ENCODE measurements at regions not wholly inside any gene's neighbourhood (a gene's known extent, or its start where the extent isn't known, plus 50 kb on each side); places are given as distances from the start of the nearest gene placed in this dataset.

DNA sequence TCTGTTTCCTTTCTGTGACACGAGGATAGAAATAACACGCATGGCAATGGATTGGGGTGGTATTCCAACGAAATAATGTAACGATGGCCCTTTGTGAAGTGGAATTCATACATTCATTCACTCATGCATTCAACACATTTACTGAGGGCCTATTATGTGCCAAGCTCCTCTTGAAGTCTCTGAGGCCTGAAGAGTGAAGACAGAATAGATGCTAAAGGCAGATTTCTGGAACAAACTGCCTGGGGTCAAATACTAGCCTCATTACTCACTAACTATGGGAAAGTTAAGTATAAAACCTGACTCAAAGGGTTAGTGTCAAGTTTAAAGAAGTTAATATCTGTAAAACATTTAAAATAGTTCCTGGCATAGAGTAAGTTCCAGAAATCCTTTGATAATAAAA lies 279.6 kb upstream of the SULF2 start:
- peaks cover 0 to 2% (median 1%) of the 10 kb centered on the region in 3 donors for H3K9me3 Mint-ChIP-seq
- H3K4me1 Mint-ChIP-seq, result peaks cover 0 to 8% (median 3%) of the 10 kb centered on the region in 3 donors
- H3K27ac Mint-ChIP-seq, result no peak overlapping the region
- H3K27me3 Mint-ChIP-seq, result peaks cover 2% of the 10 kb centered on the region
- H3K4me3 Mint-ChIP-seq, result no peak overlapping the region
- H3K36me3 Mint-ChIP-seq, result no peaks in the 10 kb centered on the region

DNA sequence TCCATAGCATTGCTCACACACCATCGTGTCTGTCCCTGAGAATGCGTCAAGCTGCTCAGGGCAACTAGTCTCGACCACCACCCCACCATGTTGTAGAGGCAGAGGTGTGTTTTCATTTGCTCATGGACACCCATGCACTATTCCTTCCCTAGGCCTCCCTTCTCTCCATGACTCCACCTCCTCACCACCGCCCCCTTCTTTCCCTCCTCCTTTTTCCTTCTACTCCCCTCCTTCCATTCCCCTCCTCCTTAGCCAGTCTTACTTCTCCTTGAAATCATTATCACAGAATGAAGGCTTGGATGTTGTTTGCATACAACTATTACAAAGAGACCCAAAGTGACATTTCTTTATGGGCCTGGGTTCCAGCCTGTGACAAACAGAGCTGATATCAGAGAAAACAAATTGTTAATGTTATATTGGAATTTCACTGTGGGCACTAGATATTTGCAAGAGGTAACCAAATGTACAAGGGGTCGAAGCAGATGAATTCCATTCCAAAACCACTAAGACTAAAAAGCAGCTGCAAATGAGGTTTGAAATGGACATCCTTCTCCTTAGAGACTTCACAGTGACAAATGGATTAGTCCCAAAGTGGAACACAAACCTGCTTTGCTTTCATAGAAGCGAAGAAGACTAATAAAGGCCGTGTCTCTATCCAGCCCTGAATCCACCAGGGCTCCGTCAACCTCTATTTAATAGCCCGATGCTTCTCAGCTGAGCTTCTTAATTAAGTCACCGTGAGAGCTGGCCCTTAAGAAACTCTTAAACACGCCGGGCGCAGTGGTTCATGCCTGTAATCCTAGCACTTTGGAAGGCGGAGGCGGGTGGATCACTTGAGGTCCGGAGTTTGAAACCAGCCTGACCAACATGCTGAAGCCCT lies 275.8 kb upstream of the SULF2 start:
- Mint-ChIP-seq H3K27ac (no peak overlapping the region), H3K4me1 (peaks cover 0 to 7% (median 3%) of the 10 kb centered on the region in 3 donors), H3K9me3 (peaks cover 0 to 6% (median 3%) of the 10 kb centered on the region in 3 donors)

DNA sequence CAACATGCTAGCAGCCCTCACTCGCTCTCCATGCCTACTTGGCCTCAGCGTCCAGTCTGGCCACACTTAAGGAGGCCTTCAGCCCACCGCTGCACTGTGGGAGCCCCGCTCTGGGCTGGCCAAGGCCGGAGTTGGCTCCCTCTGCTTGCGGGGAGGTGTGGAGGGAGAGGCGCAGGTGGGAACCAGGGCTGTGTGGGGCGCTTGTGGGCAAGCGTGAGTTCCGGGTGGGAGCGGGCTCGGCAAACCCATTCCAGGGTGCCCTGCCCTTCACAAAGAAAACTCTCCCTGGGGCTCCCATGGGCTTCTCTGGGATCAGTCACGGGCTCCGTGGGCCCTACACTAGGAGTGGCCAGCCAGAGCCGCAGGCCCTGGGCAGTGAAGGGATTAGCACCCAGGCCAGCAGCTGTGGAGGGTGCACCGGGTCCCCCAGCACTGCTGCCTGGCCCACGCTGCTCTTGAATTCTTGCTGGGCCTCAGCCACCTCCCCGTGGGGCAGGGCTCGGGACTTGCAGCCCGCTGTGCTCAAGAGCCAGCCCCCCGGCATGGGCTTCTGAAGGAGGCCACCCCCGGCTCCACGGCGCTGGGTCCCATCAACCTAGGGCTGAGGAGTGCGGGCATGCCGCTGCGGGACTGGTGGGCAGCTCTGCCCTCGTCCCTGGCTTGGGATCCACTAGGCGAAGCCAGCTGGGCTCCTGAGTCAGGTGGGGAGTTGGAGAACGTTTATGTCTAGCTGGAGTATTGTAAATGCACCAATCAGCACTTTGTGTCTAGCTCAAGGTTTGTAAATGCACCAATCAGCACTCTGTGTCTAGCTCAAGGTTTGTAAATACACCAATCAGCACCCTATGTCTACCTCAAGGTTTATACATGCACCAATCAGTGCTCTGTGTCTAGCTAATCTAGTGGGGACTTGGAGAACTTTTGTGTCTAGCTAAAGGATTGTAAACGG lies 273.6 kb upstream of the SULF2 start:
- Mint-ChIP-seq H3K9me3 (peaks cover 0 to 6% (median 3%) of the 10 kb centered on the region in 3 donors), H3K4me1 (no peaks in the 10 kb centered on the region), H3K4me3 (no peak overlapping the region), H3K36me3 (no peaks in the 10 kb centered on the region), H3K27me3 (peaks cover 12% of the 10 kb centered on the region), H3K27ac (no peak overlapping the region)

More for the DNA sequence above, 275.8 kb upstream of the SULF2 start:
- H3K36me3 Mint-ChIP-seq, result no peaks in the 10 kb centered on the region
- peaks cover 4% of the 10 kb centered on the region for H3K27me3 Mint-ChIP-seq
- peak overlapping the region in 1 of 4 donors; percentile 17 for H3K4me3 Mint-ChIP-seq

DNA sequence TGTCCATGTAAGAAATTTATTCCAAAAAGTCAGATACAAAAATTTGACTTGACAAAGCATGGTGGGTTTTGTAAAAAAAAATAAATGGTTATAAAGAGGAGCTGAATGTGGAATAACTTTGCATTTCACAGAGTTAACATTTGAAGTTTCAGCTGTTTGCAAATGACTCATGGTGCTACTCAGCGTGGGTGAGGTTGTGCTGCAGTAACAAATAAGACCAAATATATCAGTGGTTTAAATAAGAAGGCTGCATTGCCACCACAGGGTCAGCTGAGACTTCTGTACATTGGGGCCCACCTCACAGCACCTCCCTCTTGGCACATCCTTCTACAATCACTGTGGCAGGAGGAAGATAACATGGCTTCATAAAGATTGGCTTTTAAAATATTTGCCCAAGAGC lies 272.5 kb upstream of the SULF2 start:
- Mint-ChIP-seq H3K4me3 (no peak overlapping the region), H3K36me3 (no peaks in the 10 kb centered on the region), H3K27me3 (peaks cover 17% of the 10 kb centered on the region), H3K27ac (no peak overlapping the region), H3K4me1 (no peaks in the 10 kb centered on the region), H3K9me3 (peaks cover 0 to 6% (median 3%) of the 10 kb centered on the region in 3 donors)

DNA sequence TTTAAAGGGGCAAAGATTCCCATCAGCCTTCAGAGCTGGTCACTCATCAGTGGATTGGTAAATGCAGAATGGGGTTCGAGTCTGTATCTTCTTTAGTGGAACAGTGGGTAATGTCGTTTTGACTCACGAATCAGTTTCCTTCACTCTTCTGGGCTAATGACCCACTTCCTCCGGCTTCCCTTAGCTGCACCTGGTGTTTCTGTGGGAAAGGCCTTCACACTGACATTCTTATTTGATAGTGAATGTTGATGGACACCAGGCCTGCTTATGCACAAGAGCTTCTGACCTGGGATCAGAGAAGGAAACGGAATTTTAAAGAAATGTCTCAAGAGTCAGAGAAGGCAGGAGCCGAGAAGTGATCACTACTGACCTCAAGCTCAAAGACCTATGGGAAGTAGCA lies 272.0 kb upstream of the SULF2 start:
- Mint-ChIP-seq H3K9me3 (peaks cover 0 to 3% (median 3%) of the 10 kb centered on the region in 3 donors), H3K4me1 (no peaks in the 10 kb centered on the region), H3K4me3 (peak overlapping the region in 1 of 4 donors; percentile 60), H3K27me3 (peaks cover 17% of the 10 kb centered on the region), H3K27ac (peak overlapping the region in 1 of 3 donors; percentile 82), H3K36me3 (no peaks in the 10 kb centered on the region)

DNA sequence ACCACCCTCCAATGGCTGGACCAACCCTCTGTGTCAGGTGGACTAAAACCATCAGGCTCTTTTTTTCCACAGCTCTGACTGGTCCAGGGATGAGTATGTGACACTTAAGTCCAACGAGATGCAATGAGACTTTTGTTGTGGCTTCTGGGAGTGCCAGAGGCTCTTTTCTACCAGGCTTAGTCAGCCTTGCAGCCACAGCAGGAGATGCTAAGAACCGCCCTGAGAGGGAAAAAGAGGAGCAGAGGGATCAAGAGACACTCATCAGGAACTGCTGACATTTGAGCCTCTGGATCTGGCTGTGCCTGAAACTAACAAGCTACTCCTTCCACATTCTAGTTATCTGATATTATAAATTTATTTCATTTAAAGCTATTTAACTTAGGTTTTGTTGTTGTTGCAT lies 270.9 kb upstream of the SULF2 start:
- Mint-ChIP-seq H3K4me3 (no peak overlapping the region), H3K27me3 (peaks cover 17% of the 10 kb centered on the region), H3K27ac (no peak overlapping the region), H3K9me3 (peaks cover 2 to 3% (median 3%) of the 10 kb centered on the region in 3 donors), H3K4me1 (no peaks in the 10 kb centered on the region), H3K36me3 (no peaks in the 10 kb centered on the region)

DNA sequence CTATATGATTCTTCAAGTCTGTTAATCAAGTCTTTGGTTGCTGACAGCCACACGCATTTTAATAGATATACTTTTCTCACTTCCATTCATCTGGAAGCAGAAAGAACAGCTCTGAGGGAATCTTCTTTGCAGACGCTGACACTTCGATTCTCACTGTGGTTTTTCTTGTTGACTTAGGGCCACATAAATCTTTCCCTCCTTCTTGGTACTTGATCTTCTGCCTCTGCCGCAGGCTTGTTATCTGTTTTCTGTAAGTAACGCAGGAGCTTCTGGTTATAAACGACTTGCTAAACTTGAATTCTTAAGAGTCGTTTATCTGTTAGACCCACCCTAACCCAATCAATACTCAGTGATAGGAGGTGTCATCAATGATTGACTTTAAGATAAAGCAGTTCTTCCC lies 268.8 kb upstream of the SULF2 start:
- Mint-ChIP-seq H3K27ac (no peak overlapping the region), H3K4me1 (no peaks in the 10 kb centered on the region), H3K9me3 (peaks cover 7 to 9% (median 8%) of the 10 kb centered on the region in 3 donors), H3K4me3 (no peak overlapping the region), H3K36me3 (no peaks in the 10 kb centered on the region), H3K27me3 (peaks cover 17% of the 10 kb centered on the region)

DNA sequence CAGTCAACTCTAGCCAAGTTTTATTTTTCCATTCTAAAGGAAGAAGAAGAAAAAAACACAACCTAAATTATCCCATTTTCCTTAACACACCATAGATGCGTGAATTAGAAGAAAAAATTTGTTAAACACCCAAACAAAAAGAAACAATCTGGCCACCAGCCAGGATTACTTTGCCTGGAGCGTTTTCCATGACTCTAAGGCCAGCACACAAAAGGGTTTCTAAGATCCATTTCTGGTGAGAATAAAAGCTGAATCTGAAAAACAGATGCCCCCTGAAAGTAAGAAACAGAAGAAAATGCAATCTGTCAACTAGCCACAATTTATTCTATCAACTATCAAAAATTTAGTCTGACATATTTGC lies 267.2 kb upstream of the SULF2 start:
- no peaks in the 10 kb centered on the region for H3K36me3 Mint-ChIP-seq
- no peak overlapping the region for H3K4me3 Mint-ChIP-seq
- no peaks in the 10 kb centered on the region for H3K4me1 Mint-ChIP-seq
- H3K27me3 Mint-ChIP-seq, result peaks cover 16% of the 10 kb centered on the region
- H3K9me3 Mint-ChIP-seq, result peaks cover 6 to 11% (median 8%) of the 10 kb centered on the region in 3 donors
- no peak overlapping the region for H3K27ac Mint-ChIP-seq

DNA sequence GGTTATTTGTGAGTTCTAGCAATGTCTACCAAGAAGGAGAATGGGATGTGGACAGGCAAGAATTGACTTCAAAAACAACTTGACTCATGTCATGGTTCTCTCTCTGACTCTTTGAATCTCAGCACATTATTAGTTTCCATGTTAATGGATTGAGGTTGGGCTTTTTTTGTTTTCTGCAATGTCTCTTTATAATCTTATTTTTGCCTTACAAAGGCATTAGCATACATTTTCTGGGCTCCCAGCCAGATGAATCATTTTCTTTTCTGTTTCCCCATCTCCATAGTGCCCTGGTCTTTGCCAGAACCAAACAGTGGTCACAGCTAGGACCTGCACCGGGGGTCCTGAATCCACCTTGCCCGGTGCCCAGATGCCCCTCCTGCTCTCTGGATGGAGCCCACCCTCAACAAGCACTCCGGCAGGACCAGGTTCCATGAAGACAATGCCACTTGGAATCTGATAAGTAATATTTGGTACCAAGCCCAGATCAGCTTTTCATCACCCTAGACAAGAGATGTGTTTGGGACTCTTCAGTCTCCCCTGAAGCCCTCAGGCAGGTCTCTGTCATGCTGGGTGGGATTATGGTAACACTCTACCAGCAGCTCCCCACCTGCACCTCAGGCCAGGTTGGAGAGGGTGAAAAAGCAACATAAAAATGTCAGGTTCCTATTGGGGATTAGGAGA lies 266.7 kb upstream of the SULF2 start:
- Mint-ChIP-seq H3K4me1 (no peaks in the 10 kb centered on the region), H3K4me3 (no peak overlapping the region)

DNA sequence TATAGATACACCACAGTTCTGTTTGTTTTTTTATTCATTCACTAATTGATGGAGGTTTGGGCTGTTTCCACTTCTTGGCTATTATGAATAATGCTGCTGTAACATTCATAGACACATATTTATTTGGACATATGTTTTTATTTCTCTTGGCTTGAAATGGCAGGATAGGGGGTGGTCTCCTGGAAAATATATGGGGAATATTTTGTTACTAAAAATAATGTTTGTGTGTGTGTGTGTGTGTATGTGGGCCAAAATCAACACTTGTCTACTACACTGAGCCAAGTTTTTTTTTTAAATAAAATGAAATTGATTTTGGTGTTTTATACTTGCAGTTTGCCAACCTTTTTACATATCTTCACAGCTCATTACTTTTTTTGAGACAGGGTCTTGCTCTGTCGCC lies 264.4 kb upstream of the SULF2 start:
- Mint-ChIP-seq H3K27me3 (peaks cover 11% of the 10 kb centered on the region), H3K9me3 (peaks cover 4 to 11% (median 4%) of the 10 kb centered on the region in 3 donors), H3K27ac (no peak overlapping the region), H3K4me1 (no peaks in the 10 kb centered on the region), H3K4me3 (no peak overlapping the region), H3K36me3 (no peaks in the 10 kb centered on the region)

More for the DNA sequence above, 266.7 kb upstream of the SULF2 start:
- peaks cover 15% of the 10 kb centered on the region for H3K27me3 Mint-ChIP-seq
- H3K9me3 Mint-ChIP-seq, result peaks cover 4 to 11% (median 7%) of the 10 kb centered on the region in 3 donors
- H3K27ac Mint-ChIP-seq, result no peak overlapping the region
- no peaks in the 10 kb centered on the region for H3K36me3 Mint-ChIP-seq

DNA sequence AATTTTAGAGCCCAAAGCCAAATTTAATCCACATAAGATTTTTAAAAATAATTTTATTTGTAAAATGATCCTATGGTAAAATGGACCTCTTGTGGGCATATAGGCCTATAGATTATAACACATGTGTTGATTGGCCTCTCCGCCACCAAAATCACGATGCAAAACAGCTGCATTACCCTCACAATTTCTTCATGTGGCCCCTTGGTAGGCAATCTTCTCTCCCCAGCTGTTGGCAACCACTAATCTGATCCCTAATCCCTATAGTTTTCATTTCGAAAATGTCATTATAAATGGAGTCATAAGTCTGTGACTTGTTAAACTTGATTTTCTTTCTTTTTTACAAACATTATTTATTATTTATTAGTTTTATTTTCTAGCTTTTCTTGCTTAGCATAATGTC lies 263.9 kb upstream of the SULF2 start:
- Mint-ChIP-seq H3K27me3 (peaks cover 11% of the 10 kb centered on the region), H3K36me3 (no peaks in the 10 kb centered on the region), H3K27ac (no peak overlapping the region), H3K4me1 (no peaks in the 10 kb centered on the region), H3K9me3 (peaks cover 4 to 11% (median 4%) of the 10 kb centered on the region in 3 donors), H3K4me3 (no peak overlapping the region)

DNA sequence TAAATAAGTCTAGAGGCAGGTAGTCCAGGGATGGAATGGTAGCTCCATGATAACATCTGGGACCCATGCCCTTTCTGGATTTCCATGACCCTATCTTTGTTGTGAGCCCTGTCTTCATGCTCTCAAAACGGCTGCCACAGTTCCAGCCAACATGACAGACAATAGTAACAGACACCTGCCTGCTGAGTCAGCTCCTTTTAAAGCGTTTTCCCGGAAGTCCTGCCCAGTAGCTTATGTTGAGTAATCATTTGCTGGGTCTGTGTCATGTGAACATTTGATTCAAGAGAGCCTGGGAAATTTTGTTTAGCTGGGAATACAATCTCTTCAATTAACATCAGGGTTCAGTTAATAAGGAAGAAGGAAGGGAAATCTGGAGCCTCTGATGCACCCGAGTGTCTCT lies 262.2 kb upstream of the SULF2 start:
- no peak overlapping the region for H3K27ac Mint-ChIP-seq

DNA sequence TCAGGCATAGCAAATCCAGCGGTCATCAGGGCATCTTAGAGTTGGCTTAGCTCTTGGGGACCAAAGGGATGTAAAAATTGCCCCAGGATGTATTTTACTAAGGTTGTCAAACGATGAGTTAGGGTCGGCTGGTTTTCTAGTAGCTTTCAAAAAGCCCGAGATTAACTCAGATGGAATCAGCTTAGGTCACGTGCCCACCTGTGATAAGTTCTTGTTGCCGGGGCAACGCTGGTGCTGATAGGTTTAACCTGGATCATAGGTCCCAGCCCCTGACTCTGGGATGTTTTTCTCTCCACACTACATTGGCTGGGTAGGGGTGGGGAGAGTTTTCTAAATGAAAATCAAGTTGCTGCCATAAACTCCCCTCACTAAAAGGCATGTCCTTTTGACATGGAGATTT lies 257.3 kb upstream of the SULF2 start:
- no peaks in the 10 kb centered on the region for H3K36me3 Mint-ChIP-seq
- H3K27ac Mint-ChIP-seq, result no peak overlapping the region
- H3K4me3 Mint-ChIP-seq, result no peak overlapping the region
- peaks cover 0 to 4% (median 0%) of the 10 kb centered on the region in 3 donors for H3K4me1 Mint-ChIP-seq
- peaks cover 4 to 10% (median 8%) of the 10 kb centered on the region in 3 donors for H3K9me3 Mint-ChIP-seq
- H3K27me3 Mint-ChIP-seq, result peaks cover 4% of the 10 kb centered on the region

More for the DNA sequence above, 262.2 kb upstream of the SULF2 start:
- H3K27me3 Mint-ChIP-seq, result peaks cover 4% of the 10 kb centered on the region
- H3K4me3 Mint-ChIP-seq, result no peak overlapping the region
- peaks cover 4 to 11% (median 4%) of the 10 kb centered on the region in 3 donors for H3K9me3 Mint-ChIP-seq
- no peaks in the 10 kb centered on the region for H3K4me1 Mint-ChIP-seq
- H3K36me3 Mint-ChIP-seq, result no peaks in the 10 kb centered on the region

DNA sequence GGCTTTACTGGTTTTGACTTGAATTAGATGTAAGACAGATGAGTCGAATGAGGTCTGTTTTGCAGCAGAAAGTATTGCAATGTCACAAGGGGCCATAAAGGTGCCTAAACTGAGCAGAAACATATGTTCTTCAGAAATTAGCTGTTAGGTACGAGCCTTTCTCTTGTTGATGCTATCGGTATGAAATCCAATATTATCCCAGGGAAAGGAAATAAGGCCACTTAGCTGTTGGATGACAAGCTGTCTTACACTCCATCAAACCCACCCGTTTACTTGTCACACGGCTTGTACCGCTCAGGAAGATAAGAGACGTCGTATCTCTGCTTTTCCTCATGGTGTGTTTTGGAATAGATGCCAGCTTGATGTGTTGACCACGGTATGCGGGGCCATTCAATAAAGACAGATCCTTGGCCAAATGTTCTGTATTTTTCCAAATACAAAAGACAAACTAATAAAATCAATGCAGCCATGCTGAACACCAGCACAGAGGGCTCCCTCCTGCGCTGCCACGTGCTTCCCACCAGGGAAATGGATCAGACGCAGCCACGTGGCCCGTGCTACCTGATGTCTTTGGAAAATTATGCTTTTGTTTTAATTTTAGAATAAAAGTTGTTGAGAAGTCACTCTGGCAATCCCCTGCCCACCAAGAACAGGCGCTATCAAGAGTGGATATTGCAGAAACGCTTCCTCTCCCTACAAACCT lies 255.9 kb upstream of the SULF2 start:
- Mint-ChIP-seq H3K27ac (no peak overlapping the region), H3K9me3 (peaks cover 5 to 10% (median 8%) of the 10 kb centered on the region in 3 donors), H3K4me3 (no peak overlapping the region), H3K27me3 (peaks cover 2% of the 10 kb centered on the region), H3K4me1 (peaks cover 0 to 4% (median 0%) of the 10 kb centered on the region in 3 donors), H3K36me3 (no peaks in the 10 kb centered on the region)

Measured in IgD-negative memory B cell (primary cell).